DND-41 (cell line): ENCODE measurements at regions not wholly inside any gene's neighbourhood (a gene's known extent, or its start where the extent isn't known, plus 50 kb on each side); places are given as distances from the start of the nearest gene placed in this dataset.
A peak's percentile ranks its signal among the peaks of the same experiment; 100 is the strongest.

Experiments used
- EZH2 ChIP-seq: IDR thresholded peaks from 3 replicates; pipeline ENCODE4 v1.6.1; 2012; ENCODE audit warnings: borderline replicate concordance, low read depth, mild to moderate bottlenecking, moderate library complexity, low read length, inconsistent platforms; ENCODE audit not compliant: severe bottlenecking
- TF ChIP-seq, protein P1 (sequence below): IDR thresholded peaks from 2 replicates; pipeline ENCODE4 v1.5.1; 2012; ENCODE audit warnings: borderline replicate concordance, low read length, moderate library complexity, mild to moderate bottlenecking; ENCODE audit not compliant: poor library complexity, severe bottlenecking; ENCODE audit errors: extremely low read depth

DNA sequence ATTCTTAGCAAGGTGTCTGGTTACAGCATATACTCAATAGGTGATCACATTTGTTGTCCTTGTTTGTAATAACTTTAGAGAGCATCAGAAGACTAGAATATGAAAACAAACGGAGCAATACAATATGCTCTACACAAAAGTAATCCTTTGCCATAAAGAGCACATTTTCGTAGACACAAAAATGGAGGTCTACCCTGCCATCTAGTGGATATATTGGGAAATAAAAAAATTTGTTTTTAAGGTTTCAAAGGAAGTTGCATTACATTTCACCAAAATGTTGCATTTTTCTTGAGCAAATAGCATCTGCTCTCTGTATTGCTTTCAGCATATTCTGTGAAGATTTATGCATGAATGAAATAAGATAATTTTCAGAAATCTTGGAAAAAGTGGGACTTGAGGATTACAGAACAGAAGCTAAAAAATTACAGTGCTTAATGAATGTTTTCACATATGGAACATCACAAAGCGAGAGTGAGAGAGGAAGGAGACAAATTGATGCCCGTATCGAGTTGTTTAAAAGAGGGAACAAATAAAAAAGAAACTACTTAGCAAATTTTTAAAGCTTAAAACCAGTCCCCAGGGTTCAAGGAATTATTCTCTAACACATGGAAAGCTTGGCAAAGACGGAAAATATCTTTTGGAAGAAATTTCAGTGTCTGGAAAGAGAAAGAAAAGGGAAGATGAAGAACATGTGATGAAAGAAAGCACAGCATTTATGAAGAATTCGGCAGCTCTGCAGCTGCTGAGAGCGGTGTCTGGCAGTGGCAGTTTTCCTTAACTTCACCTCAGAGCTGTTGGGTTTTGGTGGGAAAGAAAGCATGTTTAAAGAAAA is 390.1 kb downstream of the ANKRD50 start:
- TF ChIP-seq, protein P1, sequence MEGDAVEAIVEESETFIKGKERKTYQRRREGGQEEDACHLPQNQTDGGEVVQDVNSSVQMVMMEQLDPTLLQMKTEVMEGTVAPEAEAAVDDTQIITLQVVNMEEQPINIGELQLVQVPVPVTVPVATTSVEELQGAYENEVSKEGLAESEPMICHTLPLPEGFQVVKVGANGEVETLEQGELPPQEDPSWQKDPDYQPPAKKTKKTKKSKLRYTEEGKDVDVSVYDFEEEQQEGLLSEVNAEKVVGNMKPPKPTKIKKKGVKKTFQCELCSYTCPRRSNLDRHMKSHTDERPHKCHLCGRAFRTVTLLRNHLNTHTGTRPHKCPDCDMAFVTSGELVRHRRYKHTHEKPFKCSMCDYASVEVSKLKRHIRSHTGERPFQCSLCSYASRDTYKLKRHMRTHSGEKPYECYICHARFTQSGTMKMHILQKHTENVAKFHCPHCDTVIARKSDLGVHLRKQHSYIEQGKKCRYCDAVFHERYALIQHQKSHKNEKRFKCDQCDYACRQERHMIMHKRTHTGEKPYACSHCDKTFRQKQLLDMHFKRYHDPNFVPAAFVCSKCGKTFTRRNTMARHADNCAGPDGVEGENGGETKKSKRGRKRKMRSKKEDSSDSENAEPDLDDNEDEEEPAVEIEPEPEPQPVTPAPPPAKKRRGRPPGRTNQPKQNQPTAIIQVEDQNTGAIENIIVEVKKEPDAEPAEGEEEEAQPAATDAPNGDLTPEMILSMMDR, result peak; percentile 60
- TF ChIP-seq EZH2, result no peak
